CD4-positive, alpha-beta T cell treated with Interleukin-2 at 100 ng/mL for 4 hours (primary cell): ENCODE measurements at regions not wholly inside any gene's neighbourhood (a gene's known extent, or its start where the extent isn't known, plus 50 kb on each side); places are given as distances from the start of the nearest gene placed in this dataset.
"Not testable (repeated sequence)": the region's sequence is repeated elsewhere in the genome, so short reads cannot be mapped to it uniquely, and the experiment has no call there.

ENCODE experiments used
- DNase-seq: peaks from one replicate; pipeline ENCODE4 v3.0.0-alpha.2; 2020; ENCODE audit warnings: low spot score

GRCh38 chr4:115228851-115229250 is 115.4 kb upstream of the NDST4 start:
- DNase-seq, result no peak

GRCh38 chr4:115222061-115222460 is 108.6 kb upstream of the NDST4 start:
- no peak for DNase-seq

GRCh38 chr4:115219862-115220261 is 106.4 kb upstream of the NDST4 start:
- DNase-seq, result no peak

- no peak for DNase-seq
These were observed 106.0 kb upstream of the NDST4 start for GRCh38 chr4:115219315-115219860.

- no peak for DNase-seq
These were observed 102.5 kb upstream of the NDST4 start for GRCh38 chr4:115215935-115216334.

GRCh38 chr4:115213716-115214115 is 100.3 kb upstream of the NDST4 start:
- no peak for DNase-seq

- DNase-seq, result no peak
These were observed 87.6 kb upstream of the NDST4 start for GRCh38 chr4:115201042-115201330.

- DNase-seq, result not testable (repeated sequence)
These were observed 87.0 kb upstream of the NDST4 start for GRCh38 chr4:115200201-115201041.

GRCh38 chr4:115194612-115195011 is 81.2 kb upstream of the NDST4 start:
- not testable (repeated sequence) for DNase-seq

GRCh38 chr4:115190529-115190928 is 77.1 kb upstream of the NDST4 start:
- no peak for DNase-seq

- DNase-seq, result no peak
These were observed 73.7 kb upstream of the NDST4 start for GRCh38 chr4:115187136-115187535.

- not testable (repeated sequence) for DNase-seq
These were observed 66.1 kb upstream of the NDST4 start for GRCh38 chr4:115179438-115180062.

- not testable (repeated sequence) for DNase-seq
These were observed 65.3 kb upstream of the NDST4 start for GRCh38 chr4:115178687-115179086.

- no peak for DNase-seq
These were observed 57.8 kb upstream of the NDST4 start for GRCh38 chr4:115171220-115171619.

GRCh38 chr4:115165503-115165902 is 52.1 kb upstream of the NDST4 start:
- no peak for DNase-seq
